ENCODE measurements at regions not wholly inside any gene's neighbourhood (a gene's known extent, or its start where the extent isn't known, plus 50 kb on each side); places are given as distances from the start of the nearest gene placed in this dataset.

DNA sequence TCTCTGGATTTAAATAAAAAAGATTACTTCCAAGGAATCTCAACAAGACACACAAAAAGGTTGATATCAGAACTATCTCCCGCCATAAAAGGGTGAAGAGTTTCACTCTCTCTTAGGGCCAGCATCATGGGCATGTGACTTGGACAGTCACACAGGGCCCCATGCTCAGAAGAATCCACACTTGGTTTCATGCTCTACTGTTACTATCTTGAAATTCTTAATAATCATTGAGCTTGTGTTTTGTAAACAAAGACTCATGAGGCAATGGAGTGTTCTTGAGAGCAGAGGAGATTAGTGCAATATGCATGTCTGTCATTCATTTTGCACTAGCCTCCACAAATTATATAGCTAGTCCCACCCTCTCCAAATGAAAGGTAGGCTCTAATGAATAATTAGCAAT, 58.4 kb downstream of the HMHB1 start:
- Histone ChIP-seq H3K27me3 (ENCODE audit: low read length) (no peaks in the 10 kb centered on the region), H3K36me3 (ENCODE audit: insufficient read depth, low read length) (no peaks in the 10 kb centered on the region), H3K9me3 (ENCODE audit: low read length) (no peaks in the 10 kb centered on the region), H3K4me2 (ENCODE audit: low read depth, low read length, poor library complexity, severe bottlenecking) (no peak overlapping the region), H3K4me1 (ENCODE audit: low read length) (no peaks in the 10 kb centered on the region), H3K27ac (ENCODE audit: low read length) (no peak overlapping the region), H3K79me2 (ENCODE audit: low read length) (no peaks in the 10 kb centered on the region), H2AFZ (ENCODE audit: low read length) (no peak overlapping the region), H4K20me1 (ENCODE audit: insufficient read depth, low read depth, low read length) (no peaks in the 10 kb centered on the region), H3K9ac (ENCODE audit: low read length) (no peak overlapping the region), H3K9me2 (replicated peaks; ENCODE audit: insufficient read depth, low read length) (no peaks in the 10 kb centered on the region), H3K4me3 (ENCODE audit: low read length) (no peak overlapping the region)
- no peak for DNase-seq

DNA sequence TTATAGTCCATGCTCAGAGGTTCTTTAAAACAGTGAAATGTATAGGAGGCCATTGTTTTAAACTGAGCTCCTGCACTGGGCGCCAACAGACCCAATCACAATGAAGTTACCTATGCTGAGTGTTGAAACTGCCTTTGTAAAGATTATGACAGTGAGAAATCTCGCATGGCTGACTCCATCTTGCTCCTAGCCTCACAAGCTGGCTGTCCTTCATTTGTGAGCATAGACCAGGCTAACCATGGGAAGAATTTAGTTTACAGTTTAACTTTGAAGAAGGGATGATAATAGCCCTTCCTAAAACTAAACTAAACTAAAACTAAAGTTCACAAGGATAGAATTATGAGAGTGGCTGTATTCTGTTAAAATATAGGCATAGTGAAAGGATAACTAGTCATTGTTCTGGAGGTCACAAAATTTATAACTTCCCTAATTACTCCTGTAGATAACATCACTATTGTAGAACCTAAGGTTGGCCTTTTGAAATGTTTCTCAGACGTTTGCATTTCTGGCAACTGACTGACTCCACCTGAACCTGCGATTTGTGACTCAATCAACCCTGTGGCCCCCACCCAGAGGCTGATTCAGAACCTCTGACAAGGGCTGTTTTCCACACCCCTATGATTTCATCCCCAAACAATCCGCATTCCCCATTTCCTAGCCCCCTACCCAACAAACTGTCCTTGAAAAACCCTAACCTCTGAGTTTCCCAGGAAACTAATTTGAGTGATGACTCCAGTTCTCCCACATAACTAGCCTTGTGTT, 59.1 kb downstream of the HMHB1 start:
- Histone ChIP-seq H3K4me2 (ENCODE audit: low read depth, low read length, poor library complexity, severe bottlenecking) (no peak overlapping the region), H3K27me3 (ENCODE audit: low read length) (no peaks in the 10 kb centered on the region), H3K27ac (ENCODE audit: low read length) (no peak overlapping the region), H3K36me3 (ENCODE audit: insufficient read depth, low read length) (no peaks in the 10 kb centered on the region), H3K4me3 (ENCODE audit: low read length) (no peak overlapping the region), H3K9me3 (ENCODE audit: low read length) (no peaks in the 10 kb centered on the region), H3K79me2 (ENCODE audit: low read length) (no peaks in the 10 kb centered on the region), H2AFZ (ENCODE audit: low read length) (no peak overlapping the region), H3K9me2 (replicated peaks; ENCODE audit: insufficient read depth, low read length) (no peaks in the 10 kb centered on the region), H4K20me1 (ENCODE audit: insufficient read depth, low read depth, low read length) (no peaks in the 10 kb centered on the region), H3K9ac (ENCODE audit: low read length) (no peak overlapping the region), H3K4me1 (ENCODE audit: low read length) (no peaks in the 10 kb centered on the region)
- no peak for DNase-seq

DNA sequence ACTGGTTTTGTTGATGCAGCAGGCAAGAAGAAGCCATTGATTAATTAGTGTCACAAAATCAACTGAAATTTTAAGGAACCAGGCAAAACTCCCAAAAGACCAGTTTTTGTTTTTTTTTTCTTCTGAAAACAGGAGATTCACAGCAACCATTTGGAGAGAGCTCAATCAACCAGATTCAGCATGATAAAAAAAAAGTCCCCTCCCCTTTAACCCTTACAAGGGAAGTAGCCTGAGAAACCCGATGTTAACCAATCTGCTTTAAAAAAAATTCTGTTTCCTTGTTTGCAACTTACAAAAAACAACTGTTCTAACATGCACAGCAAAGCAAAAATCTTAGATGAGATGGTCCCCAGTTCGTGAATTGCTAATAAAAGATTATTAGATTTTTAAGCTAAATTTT, 59.7 kb downstream of the HMHB1 start:
- Histone ChIP-seq H3K9me3 (ENCODE audit: low read length) (no peaks in the 10 kb centered on the region), H3K27ac (ENCODE audit: low read length) (no peak overlapping the region), H3K36me3 (ENCODE audit: insufficient read depth, low read length) (no peaks in the 10 kb centered on the region), H3K9ac (ENCODE audit: low read length) (no peak overlapping the region), H3K4me3 (ENCODE audit: low read length) (no peak overlapping the region), H3K79me2 (ENCODE audit: low read length) (no peaks in the 10 kb centered on the region), H3K9me2 (replicated peaks; ENCODE audit: insufficient read depth, low read length) (no peaks in the 10 kb centered on the region), H3K4me2 (ENCODE audit: low read depth, low read length, poor library complexity, severe bottlenecking) (no peak overlapping the region), H4K20me1 (ENCODE audit: insufficient read depth, low read depth, low read length) (no peaks in the 10 kb centered on the region), H3K27me3 (ENCODE audit: low read length) (no peaks in the 10 kb centered on the region), H3K4me1 (ENCODE audit: low read length) (no peaks in the 10 kb centered on the region), H2AFZ (ENCODE audit: low read length) (no peak overlapping the region)
- no peak for DNase-seq

DNA sequence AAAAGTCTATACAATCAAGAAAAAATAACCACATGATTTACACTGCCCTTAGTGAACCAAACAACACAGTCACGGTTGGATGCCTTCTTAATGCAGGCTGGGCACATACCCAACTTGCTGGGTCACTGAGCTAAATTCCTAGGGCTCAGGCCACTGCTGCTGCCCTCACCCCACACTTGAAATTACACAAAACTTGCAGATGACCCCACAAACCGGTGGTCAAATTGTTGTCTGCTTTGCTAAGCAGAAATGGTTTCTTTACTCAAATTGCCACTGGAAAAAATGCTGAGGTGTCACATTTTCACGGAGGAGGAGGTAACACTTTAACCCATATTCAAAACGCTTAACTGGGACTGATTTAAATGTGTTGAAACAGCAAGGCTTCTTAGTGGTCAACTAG, 62.4 kb downstream of the HMHB1 start:
- no peaks in the 10 kb centered on the region for H3K36me3 ChIP-seq (ENCODE audit: insufficient read depth, low read length)
- no peak overlapping the region for H3K27ac ChIP-seq (ENCODE audit: low read length)
- no peaks in the 10 kb centered on the region for H4K20me1 ChIP-seq (ENCODE audit: insufficient read depth, low read depth, low read length)
- no peaks in the 10 kb centered on the region for H3K27me3 ChIP-seq (ENCODE audit: low read length)
- no peak overlapping the region for H3K4me3 ChIP-seq (ENCODE audit: low read length)
- no peaks in the 10 kb centered on the region for H3K9me3 ChIP-seq (ENCODE audit: low read length)
- no peaks in the 10 kb centered on the region for H3K79me2 ChIP-seq (ENCODE audit: low read length)
- H3K9me2 ChIP-seq (replicated peaks; ENCODE audit: insufficient read depth, low read length), result no peaks in the 10 kb centered on the region
- no peak for DNase-seq
- H3K4me1 ChIP-seq (ENCODE audit: low read length), result no peaks in the 10 kb centered on the region
- no peak overlapping the region for H2AFZ ChIP-seq (ENCODE audit: low read length)
- no peak overlapping the region for H3K4me2 ChIP-seq (ENCODE audit: low read depth, low read length, poor library complexity, severe bottlenecking)
- no peak overlapping the region for H3K9ac ChIP-seq (ENCODE audit: low read length)

DNA sequence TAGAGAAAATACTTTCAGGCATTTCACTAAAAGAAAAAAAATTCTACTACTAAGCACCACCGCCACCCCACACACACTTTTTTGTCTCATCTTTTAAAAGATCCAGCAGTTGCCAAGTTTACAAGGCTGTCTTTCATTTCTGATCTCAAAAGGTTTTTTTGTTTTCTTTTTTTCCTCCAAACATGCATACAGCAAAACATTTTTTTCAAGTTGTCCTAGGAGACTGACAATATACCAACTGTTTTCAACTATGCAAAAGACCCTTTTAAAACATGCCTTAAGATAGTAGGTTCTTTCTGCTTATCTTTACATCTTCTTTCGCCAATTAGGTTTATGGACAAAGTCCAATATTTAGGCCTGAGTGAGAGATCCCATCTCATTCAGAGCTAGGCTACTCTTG, 65.2 kb downstream of the HMHB1 start:
- no peak overlapping the region for H2AFZ ChIP-seq (ENCODE audit: low read length)
- H3K36me3 ChIP-seq (ENCODE audit: insufficient read depth, low read length), result no peaks in the 10 kb centered on the region
- H3K4me2 ChIP-seq (ENCODE audit: low read depth, low read length, poor library complexity, severe bottlenecking), result no peak overlapping the region
- H3K4me1 ChIP-seq (ENCODE audit: low read length), result no peaks in the 10 kb centered on the region
- H4K20me1 ChIP-seq (ENCODE audit: insufficient read depth, low read depth, low read length), result no peaks in the 10 kb centered on the region
- H3K27ac ChIP-seq (ENCODE audit: low read length), result no peak overlapping the region
- no peaks in the 10 kb centered on the region for H3K79me2 ChIP-seq (ENCODE audit: low read length)
- no peak for DNase-seq
- H3K9ac ChIP-seq (ENCODE audit: low read length), result no peak overlapping the region
- H3K27me3 ChIP-seq (ENCODE audit: low read length), result no peaks in the 10 kb centered on the region
- no peak overlapping the region for H3K4me3 ChIP-seq (ENCODE audit: low read length)
- H3K9me3 ChIP-seq (ENCODE audit: low read length), result no peaks in the 10 kb centered on the region
- H3K9me2 ChIP-seq (replicated peaks; ENCODE audit: insufficient read depth, low read length), result no peaks in the 10 kb centered on the region

DNA sequence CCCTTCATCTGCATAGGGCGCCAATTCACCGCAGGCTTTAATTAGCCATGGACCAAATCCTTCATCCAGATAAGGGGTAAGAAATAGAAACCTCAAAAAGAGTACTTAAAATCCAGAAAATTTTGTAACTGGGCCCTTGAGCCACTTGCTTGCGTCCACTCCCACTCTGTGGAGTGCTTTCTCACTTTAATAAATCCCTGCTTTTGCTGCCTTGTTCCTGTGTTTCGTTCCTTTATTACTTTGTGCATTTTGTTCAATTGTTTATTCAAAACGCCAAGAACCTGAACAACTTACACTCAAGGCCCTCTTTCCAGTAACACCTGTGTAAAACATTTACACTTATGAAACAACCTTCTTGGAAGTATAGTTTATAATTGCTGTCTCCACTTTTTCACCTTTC, 66.5 kb downstream of the HMHB1 start:
- H3K9ac ChIP-seq (ENCODE audit: low read length), result no peak overlapping the region
- no peaks in the 10 kb centered on the region for H3K9me3 ChIP-seq (ENCODE audit: low read length)
- no peaks in the 10 kb centered on the region for H3K79me2 ChIP-seq (ENCODE audit: low read length)
- no peaks in the 10 kb centered on the region for H4K20me1 ChIP-seq (ENCODE audit: insufficient read depth, low read depth, low read length)
- DNase-seq, result no peak
- no peaks in the 10 kb centered on the region for H3K36me3 ChIP-seq (ENCODE audit: insufficient read depth, low read length)
- no peak overlapping the region for H3K27ac ChIP-seq (ENCODE audit: low read length)
- H3K4me2 ChIP-seq (ENCODE audit: low read depth, low read length, poor library complexity, severe bottlenecking), result no peak overlapping the region
- no peak overlapping the region for H3K4me3 ChIP-seq (ENCODE audit: low read length)
- H3K4me1 ChIP-seq (ENCODE audit: low read length), result no peaks in the 10 kb centered on the region
- no peaks in the 10 kb centered on the region for H3K9me2 ChIP-seq (replicated peaks; ENCODE audit: insufficient read depth, low read length)
- no peaks in the 10 kb centered on the region for H3K27me3 ChIP-seq (ENCODE audit: low read length)
- H2AFZ ChIP-seq (ENCODE audit: low read length), result no peak overlapping the region

DNA sequence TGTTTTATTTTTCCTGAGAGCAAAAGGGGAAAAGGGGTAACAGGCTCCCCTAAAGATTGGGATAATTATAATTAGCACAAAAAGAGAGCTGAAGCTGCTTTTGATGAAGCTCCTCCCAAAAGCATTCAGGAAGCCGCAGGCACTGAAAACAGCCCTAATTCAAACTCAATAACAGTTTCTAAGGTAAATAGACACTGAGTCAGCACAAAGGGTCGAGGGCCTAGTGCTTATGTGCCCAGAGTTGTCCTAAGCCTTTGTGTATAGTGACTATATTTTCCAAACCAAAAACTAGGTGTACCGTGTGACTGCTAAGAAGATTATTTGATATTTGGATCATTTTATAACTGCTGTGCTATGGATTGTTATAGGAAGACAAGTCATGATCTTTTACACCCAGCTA, 67.7 kb downstream of the HMHB1 start:
- no peak for DNase-seq
- H4K20me1 ChIP-seq (ENCODE audit: insufficient read depth, low read depth, low read length), result no peaks in the 10 kb centered on the region
- no peaks in the 10 kb centered on the region for H3K27me3 ChIP-seq (ENCODE audit: low read length)
- no peaks in the 10 kb centered on the region for H3K36me3 ChIP-seq (ENCODE audit: insufficient read depth, low read length)
- H3K4me1 ChIP-seq (ENCODE audit: low read length), result no peaks in the 10 kb centered on the region
- no peaks in the 10 kb centered on the region for H3K79me2 ChIP-seq (ENCODE audit: low read length)
- H3K4me2 ChIP-seq (ENCODE audit: low read depth, low read length, poor library complexity, severe bottlenecking), result no peak overlapping the region
- H3K9me2 ChIP-seq (replicated peaks; ENCODE audit: insufficient read depth, low read length), result no peaks in the 10 kb centered on the region
- H3K9ac ChIP-seq (ENCODE audit: low read length), result no peak overlapping the region
- H3K27ac ChIP-seq (ENCODE audit: low read length), result no peak overlapping the region
- no peak overlapping the region for H2AFZ ChIP-seq (ENCODE audit: low read length)
- H3K9me3 ChIP-seq (ENCODE audit: low read length), result no peaks in the 10 kb centered on the region
- H3K4me3 ChIP-seq (ENCODE audit: low read length), result no peak overlapping the region

DNA sequence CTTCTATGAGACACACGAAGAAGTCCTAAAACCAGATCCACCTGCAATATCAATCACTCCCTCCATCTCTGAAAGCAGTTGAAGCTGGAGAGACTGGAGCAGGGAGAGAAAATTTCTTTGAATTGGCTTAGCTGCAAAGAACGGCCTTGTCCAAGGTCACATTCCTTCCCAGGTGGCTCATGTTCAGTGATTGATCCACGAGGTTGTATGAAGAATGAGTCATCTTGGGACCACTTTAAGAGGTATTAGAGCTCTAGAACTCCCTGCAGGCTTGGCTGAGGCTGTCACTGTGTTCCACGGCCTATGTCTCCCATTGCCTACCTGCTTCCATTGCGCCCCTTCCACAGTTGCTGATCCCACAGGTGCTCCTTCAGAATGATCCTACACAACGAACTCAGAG, 68.2 kb downstream of the HMHB1 start:
- no peak overlapping the region for H3K9ac ChIP-seq (ENCODE audit: low read length)
- no peaks in the 10 kb centered on the region for H3K9me2 ChIP-seq (replicated peaks; ENCODE audit: insufficient read depth, low read length)
- no peak overlapping the region for H3K4me2 ChIP-seq (ENCODE audit: low read depth, low read length, poor library complexity, severe bottlenecking)
- no peaks in the 10 kb centered on the region for H4K20me1 ChIP-seq (ENCODE audit: insufficient read depth, low read depth, low read length)
- no peaks in the 10 kb centered on the region for H3K27me3 ChIP-seq (ENCODE audit: low read length)
- no peaks in the 10 kb centered on the region for H3K4me1 ChIP-seq (ENCODE audit: low read length)
- H3K27ac ChIP-seq (ENCODE audit: low read length), result no peak overlapping the region
- no peak overlapping the region for H2AFZ ChIP-seq (ENCODE audit: low read length)
- H3K9me3 ChIP-seq (ENCODE audit: low read length), result no peaks in the 10 kb centered on the region
- H3K36me3 ChIP-seq (ENCODE audit: insufficient read depth, low read length), result no peaks in the 10 kb centered on the region
- no peaks in the 10 kb centered on the region for H3K79me2 ChIP-seq (ENCODE audit: low read length)
- DNase-seq, result no peak
- H3K4me3 ChIP-seq (ENCODE audit: low read length), result no peak overlapping the region

DNA sequence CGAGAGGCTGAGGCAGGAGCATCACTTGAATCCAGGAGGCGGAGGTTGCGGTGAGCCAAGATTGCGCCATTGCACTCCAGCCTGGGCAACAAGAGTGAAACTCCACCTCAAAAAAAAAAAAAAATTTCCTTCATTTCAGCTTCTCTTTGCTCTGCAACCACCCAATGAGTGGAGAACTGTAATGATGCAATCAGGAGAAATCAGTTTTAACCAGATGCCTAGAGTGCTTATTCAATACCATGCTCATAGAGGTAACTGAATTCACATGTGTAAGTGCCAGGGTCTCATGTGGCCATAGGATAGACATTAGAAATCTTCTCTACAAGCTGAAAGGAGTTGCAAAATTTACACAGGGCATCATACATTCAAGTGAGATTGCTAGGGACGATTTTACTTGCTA, 70.6 kb downstream of the HMHB1 start:
- no peaks in the 10 kb centered on the region for H4K20me1 ChIP-seq (ENCODE audit: insufficient read depth, low read depth, low read length)
- H3K4me1 ChIP-seq (ENCODE audit: low read length), result no peaks in the 10 kb centered on the region
- no peak overlapping the region for H3K4me3 ChIP-seq (ENCODE audit: low read length)
- H3K9me2 ChIP-seq (replicated peaks; ENCODE audit: insufficient read depth, low read length), result no peaks in the 10 kb centered on the region
- no peaks in the 10 kb centered on the region for H3K27me3 ChIP-seq (ENCODE audit: low read length)
- no peak overlapping the region for H2AFZ ChIP-seq (ENCODE audit: low read length)
- H3K4me2 ChIP-seq (ENCODE audit: low read depth, low read length, poor library complexity, severe bottlenecking), result no peak overlapping the region
- no peaks in the 10 kb centered on the region for H3K36me3 ChIP-seq (ENCODE audit: insufficient read depth, low read length)
- no peak overlapping the region for H3K9ac ChIP-seq (ENCODE audit: low read length)
- no peaks in the 10 kb centered on the region for H3K9me3 ChIP-seq (ENCODE audit: low read length)
- no peaks in the 10 kb centered on the region for H3K79me2 ChIP-seq (ENCODE audit: low read length)
- no peak for DNase-seq
- no peak overlapping the region for H3K27ac ChIP-seq (ENCODE audit: low read length)
